Parathyroid adenoma (tissue), 2 donors: ENCODE measurements at regions not wholly inside any gene's neighbourhood (a gene's known extent, or its start where the extent isn't known, plus 50 kb on each side); places are given as distances from the start of the nearest gene placed in this dataset.

ENCODE experiments used
- H2AFZ ChIP-seq: fragments of 300-600 bp; sonication (generic); one replicate; pipeline ENCODE4 v1.7.0; 2017; ENCODE audit warnings: antibody characterized with exemption, mild to moderate bottlenecking
- H3K27ac ChIP-seq: fragments of 300-600 bp; sonication (generic); one replicate; pipeline ENCODE4 v1.7.0; 2017
- H3K27me3 ChIP-seq: fragments of 300-600 bp; sonication (generic); one replicate; pipeline ENCODE4 v1.7.0; 2017; ENCODE audit warnings: low read length; ENCODE audit not compliant: control insufficient read depth, insufficient read depth
- H3K36me3 ChIP-seq: fragments of 300-600 bp; sonication (generic); one replicate; pipeline ENCODE4 v1.7.0; 2017; ENCODE audit warnings: low read length; ENCODE audit not compliant: control insufficient read depth, insufficient read depth
- H3K4me1 ChIP-seq: fragments of 300-600 bp; sonication (generic); one replicate; pipeline ENCODE4 v1.7.0; 2017; ENCODE audit warnings: control low read depth
- H3K4me2 ChIP-seq: fragments of 300-600 bp; sonication (generic); one replicate; pipeline ENCODE4 v1.7.0; 2017; ENCODE audit warnings: low read length
- H3K4me3 ChIP-seq: fragments of 300-600 bp; sonication (generic); one replicate; pipeline ENCODE4 v1.7.0; 2017; ENCODE audit warnings: low read depth, low read length
- H3K79me2 ChIP-seq: fragments of 300-600 bp; sonication (generic); one replicate; pipeline ENCODE4 v1.7.0; 2017; ENCODE audit warnings: control low read depth
- H3K9ac ChIP-seq: fragments of 300-600 bp; sonication (generic); one replicate; pipeline ENCODE4 v1.7.0; 2017; ENCODE audit warnings: mild to moderate bottlenecking
- H3K9me3 ChIP-seq: fragments of 300-600 bp; sonication (generic); one replicate; pipeline ENCODE4 v1.7.0; 2017; ENCODE audit warnings: low read length; ENCODE audit not compliant: control insufficient read depth
- TF ChIP-seq, protein P1 (sequence below): fragments of 300-600 bp; sonication (generic); IDR thresholded peaks from one replicate; pipeline ENCODE4 v1.7.0; 2017; ENCODE audit warnings: antibody characterized with exemption, mild to moderate bottlenecking
- donor health status: primary hyperparathyroidism.

DNA sequence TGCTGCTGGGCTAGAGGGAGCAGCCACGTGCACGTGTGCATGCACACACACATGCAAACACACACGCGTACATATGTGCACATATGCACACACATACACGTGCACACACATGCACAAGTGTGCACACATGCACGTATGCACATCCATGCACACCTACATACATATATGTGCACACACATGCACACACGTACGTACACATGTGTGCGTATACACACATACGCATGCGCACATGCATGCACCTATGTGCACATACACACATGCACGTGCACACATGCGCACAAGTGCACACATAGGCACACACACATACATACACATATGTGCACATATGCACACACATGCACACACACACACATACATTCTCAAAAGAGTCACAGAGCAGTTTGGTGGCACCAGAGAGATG is 85.9 kb upstream of the SLC25A33 start:
- Histone ChIP-seq H3K27me3 (no peaks in the 10 kb centered on the region), H3K36me3 (no peaks in the 10 kb centered on the region), H2AFZ (no peak overlapping the region), H3K4me3 (no peak overlapping the region), H3K4me1 (peaks cover 20% of the 10 kb centered on the region), H3K9me3 (no peaks in the 10 kb centered on the region), H3K9ac (no peak overlapping the region), H3K4me2 (no peak overlapping the region), H3K79me2 (no peaks in the 10 kb centered on the region), H3K27ac (no peak overlapping the region)
- TF ChIP-seq, protein P1, sequence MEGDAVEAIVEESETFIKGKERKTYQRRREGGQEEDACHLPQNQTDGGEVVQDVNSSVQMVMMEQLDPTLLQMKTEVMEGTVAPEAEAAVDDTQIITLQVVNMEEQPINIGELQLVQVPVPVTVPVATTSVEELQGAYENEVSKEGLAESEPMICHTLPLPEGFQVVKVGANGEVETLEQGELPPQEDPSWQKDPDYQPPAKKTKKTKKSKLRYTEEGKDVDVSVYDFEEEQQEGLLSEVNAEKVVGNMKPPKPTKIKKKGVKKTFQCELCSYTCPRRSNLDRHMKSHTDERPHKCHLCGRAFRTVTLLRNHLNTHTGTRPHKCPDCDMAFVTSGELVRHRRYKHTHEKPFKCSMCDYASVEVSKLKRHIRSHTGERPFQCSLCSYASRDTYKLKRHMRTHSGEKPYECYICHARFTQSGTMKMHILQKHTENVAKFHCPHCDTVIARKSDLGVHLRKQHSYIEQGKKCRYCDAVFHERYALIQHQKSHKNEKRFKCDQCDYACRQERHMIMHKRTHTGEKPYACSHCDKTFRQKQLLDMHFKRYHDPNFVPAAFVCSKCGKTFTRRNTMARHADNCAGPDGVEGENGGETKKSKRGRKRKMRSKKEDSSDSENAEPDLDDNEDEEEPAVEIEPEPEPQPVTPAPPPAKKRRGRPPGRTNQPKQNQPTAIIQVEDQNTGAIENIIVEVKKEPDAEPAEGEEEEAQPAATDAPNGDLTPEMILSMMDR = no peak

DNA sequence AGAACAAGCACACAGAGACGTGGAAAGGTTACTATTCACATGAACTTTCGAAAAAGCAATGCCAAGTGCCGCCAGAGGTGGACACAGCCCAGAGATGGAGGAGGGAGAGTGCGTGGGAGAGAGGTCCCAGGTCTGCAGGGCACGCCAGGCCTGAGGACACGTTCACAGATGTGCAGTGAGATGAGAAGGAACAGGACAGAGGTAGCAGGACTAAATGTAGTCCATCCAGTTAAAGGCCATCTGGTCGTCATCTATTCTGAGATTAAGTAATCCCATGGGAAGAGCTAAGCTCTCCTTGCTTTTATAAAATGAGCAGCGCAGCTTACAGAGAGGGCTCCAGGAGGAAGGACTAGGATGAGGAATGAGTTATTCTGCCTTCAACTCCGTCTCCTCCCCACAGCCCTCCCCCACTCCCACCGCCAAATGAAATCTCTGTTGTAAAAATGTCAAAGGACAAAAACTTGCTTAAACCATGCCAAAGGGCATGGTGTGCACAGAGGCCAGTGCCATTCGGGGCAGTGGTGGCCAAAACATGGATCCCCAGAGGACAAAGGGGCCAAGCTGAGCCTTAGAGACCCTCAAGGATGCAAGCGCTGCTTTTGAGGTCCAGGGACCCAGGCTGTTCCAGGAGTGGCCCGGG is 85.4 kb upstream of the SLC25A33 start:
- H3K4me1 ChIP-seq = peaks cover 15% of the 10 kb centered on the region
- no peaks in the 10 kb centered on the region for H3K9me3 ChIP-seq
- H3K4me3 ChIP-seq = no peak overlapping the region
- no peaks in the 10 kb centered on the region for H3K27me3 ChIP-seq
- H3K27ac ChIP-seq = no peak overlapping the region
- no peak overlapping the region for H2AFZ ChIP-seq
- no peak overlapping the region for H3K4me2 ChIP-seq
- H3K36me3 ChIP-seq = no peaks in the 10 kb centered on the region
- H3K79me2 ChIP-seq = no peaks in the 10 kb centered on the region
- TF ChIP-seq, protein P1 = no peak
- H3K9ac ChIP-seq = no peak overlapping the region

DNA sequence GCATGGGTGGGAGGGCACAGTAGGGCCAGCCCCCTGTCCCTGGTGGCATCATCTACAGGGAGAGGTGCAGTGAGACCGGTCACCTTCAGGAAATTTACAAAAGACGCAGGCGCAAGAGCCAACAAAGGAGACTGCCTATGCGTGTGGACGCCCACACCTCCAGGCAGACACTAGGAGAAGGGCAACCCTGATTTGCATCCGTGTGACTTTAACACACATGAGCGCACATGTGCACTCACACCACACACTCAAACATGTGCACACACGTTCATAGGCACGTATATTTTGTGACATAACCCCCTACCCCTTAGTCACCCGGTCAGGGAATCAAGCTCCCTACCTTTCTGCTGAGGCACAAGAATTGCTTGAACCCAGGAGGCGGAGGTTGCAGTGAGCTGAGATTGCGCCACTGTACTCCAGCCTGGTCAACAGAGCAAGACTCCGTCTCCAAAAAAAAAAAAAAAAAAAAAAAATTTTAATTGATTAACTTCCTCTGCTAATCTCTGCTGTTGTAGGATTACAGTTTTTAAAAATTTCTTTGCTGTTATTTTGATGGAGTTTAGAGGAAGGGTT is 84.7 kb upstream of the SLC25A33 start:
- Histone ChIP-seq H3K9ac (no peak overlapping the region), H3K79me2 (no peaks in the 10 kb centered on the region), H3K9me3 (no peaks in the 10 kb centered on the region), H3K27me3 (no peaks in the 10 kb centered on the region), H3K4me1 (peaks cover 13% of the 10 kb centered on the region), H2AFZ (no peak overlapping the region), H3K4me3 (no peak overlapping the region), H3K4me2 (no peak overlapping the region), H3K27ac (no peak overlapping the region), H3K36me3 (no peaks in the 10 kb centered on the region)
- TF ChIP-seq, protein P1 = no peak

GRCh38 chr1:9455487-9456234 is 83.6 kb upstream of the SLC25A33 start:
- TF ChIP-seq, protein P1 = peak; percentile 68
- Histone ChIP-seq H3K9ac (no peak overlapping the region), H3K4me3 (no peak overlapping the region), H3K4me2 (no peak overlapping the region), H3K36me3 (no peaks in the 10 kb centered on the region), H3K27me3 (no peaks in the 10 kb centered on the region), H3K9me3 (no peaks in the 10 kb centered on the region), H2AFZ (peak overlapping the region; percentile 28), H3K4me1 (peaks cover 11% of the 10 kb centered on the region), H3K79me2 (no peaks in the 10 kb centered on the region), H3K27ac (no peak overlapping the region)
